ENCODE measurements at regions not wholly inside any gene's neighbourhood (a gene's known extent, or its start where the extent isn't known, plus 50 kb on each side); places are given as distances from the start of the nearest gene placed in this dataset.

DNA sequence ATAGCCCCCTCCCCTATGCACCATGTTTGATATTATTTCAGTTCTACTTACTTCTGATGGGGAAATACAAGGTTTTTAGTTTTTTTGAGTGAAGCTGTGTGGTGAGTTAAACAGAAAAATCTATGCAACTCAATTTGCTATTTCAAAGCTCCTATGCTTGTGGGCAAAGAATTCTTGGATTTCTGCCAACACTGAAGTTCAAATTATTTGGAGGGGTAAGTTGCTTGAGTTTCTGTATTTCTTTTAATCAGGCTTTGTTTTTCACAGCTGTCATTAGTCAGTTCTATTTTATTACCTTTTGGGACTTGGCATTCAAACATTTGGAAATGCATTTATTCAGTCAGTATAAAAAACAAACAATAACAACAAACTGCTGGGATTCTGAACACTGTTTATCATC is 407.5 kb upstream of the MGAT4C start:
- DNase-seq, result no peak
- H3K36me3 Mint-ChIP-seq (ENCODE audit: insufficient read depth, unreplicated experiment), result peaks cover 2% of the 10 kb centered on the region
- H3K27ac Mint-ChIP-seq (ENCODE audit: unreplicated experiment), result no peak overlapping the region
- TF ChIP-seq, protein P1, sequence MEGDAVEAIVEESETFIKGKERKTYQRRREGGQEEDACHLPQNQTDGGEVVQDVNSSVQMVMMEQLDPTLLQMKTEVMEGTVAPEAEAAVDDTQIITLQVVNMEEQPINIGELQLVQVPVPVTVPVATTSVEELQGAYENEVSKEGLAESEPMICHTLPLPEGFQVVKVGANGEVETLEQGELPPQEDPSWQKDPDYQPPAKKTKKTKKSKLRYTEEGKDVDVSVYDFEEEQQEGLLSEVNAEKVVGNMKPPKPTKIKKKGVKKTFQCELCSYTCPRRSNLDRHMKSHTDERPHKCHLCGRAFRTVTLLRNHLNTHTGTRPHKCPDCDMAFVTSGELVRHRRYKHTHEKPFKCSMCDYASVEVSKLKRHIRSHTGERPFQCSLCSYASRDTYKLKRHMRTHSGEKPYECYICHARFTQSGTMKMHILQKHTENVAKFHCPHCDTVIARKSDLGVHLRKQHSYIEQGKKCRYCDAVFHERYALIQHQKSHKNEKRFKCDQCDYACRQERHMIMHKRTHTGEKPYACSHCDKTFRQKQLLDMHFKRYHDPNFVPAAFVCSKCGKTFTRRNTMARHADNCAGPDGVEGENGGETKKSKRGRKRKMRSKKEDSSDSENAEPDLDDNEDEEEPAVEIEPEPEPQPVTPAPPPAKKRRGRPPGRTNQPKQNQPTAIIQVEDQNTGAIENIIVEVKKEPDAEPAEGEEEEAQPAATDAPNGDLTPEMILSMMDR (IDR thresholded peaks at IDR 0.05; ENCODE audit: unreplicated experiment), result no peak
- CTCF ChIA-PET, result interaction anchor here (0.7 kb wide), 1 partner anchor 46 kb away, joined by 3 read pairs; no protein-coding TSS in a partner anchor
- peaks cover 42% of the 10 kb centered on the region for H3K4me1 Mint-ChIP-seq (ENCODE audit: low read depth, unreplicated experiment)
- no peaks in the 10 kb centered on the region for H3K9me3 Mint-ChIP-seq (ENCODE audit: low read depth, unreplicated experiment)
- no TSS peak for BruUV-seq (replicated peaks)
- intact Hi-C loops (cut with micrococcal nuclease; ENCODE audit: unreplicated experiment), result loop anchor here (10.0 kb wide), 1 partner anchor 399 kb away; no protein-coding TSS in a partner anchor
- H3K27me3 Mint-ChIP-seq (ENCODE audit: unreplicated experiment), result no peaks in the 10 kb centered on the region
- no peak overlapping the region for H3K4me3 Mint-ChIP-seq (ENCODE audit: low read depth, unreplicated experiment)

DNA sequence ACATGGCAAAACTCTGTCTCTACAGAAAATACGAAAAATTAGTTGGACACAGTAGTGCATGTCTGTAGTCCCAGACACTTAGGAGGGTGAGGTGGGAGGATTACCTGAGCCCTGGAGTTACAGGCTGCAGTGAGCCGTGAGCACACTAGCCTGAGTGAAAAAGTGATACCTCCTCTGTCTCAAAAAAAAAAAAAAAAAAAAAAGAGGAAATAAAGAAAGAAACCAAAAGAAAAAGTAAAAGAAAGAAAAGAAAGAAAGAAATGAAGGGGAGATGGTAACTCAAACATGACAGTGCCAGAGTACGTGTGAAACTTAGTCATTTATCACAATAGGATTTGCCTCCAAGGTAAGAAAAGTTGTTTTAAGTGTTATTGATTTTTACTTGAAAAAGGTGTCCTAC is 407.0 kb upstream of the MGAT4C start:
- Mint-ChIP-seq H3K36me3 (ENCODE audit: insufficient read depth, unreplicated experiment) (no peaks in the 10 kb centered on the region), H3K4me1 (ENCODE audit: low read depth, unreplicated experiment) (peaks cover 37% of the 10 kb centered on the region), H3K27me3 (ENCODE audit: unreplicated experiment) (no peaks in the 10 kb centered on the region), H3K9me3 (ENCODE audit: low read depth, unreplicated experiment) (no peaks in the 10 kb centered on the region), H3K27ac (ENCODE audit: unreplicated experiment) (no peak overlapping the region), H3K4me3 (ENCODE audit: low read depth, unreplicated experiment) (no peak overlapping the region)
- BruUV-seq (replicated peaks), result no TSS peak
- DNase-seq, result no peak
- CTCF ChIA-PET, result interaction anchor here (0.7 kb wide), 1 partner anchor 46 kb away, joined by 3 read pairs; no protein-coding TSS in a partner anchor
- intact Hi-C loops (cut with micrococcal nuclease; ENCODE audit: unreplicated experiment), result loop anchor here (10.0 kb wide), 1 partner anchor 398 kb away; no protein-coding TSS in a partner anchor
- TF ChIP-seq, protein P1 (IDR thresholded peaks at IDR 0.05; ENCODE audit: unreplicated experiment), result no peak

DNA sequence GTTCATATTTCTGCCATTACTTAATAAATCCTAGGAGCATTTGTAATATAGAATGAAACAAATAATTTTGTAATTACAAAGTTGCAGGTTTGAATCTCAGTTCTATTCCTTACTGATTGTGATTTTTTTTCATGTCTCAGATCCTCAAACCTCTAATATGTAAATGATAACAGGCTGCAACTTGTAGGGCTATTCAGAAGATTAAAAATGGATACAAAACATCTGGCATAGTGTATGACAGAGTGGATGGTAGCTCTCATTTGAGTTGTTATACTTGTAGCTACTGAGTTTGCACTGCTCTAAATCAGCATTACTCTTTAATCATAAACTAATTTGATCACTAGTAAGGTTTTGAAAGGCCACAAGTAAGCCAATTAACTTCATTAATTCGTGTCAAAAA is 406.3 kb upstream of the MGAT4C start:
- H3K4me1 Mint-ChIP-seq (ENCODE audit: low read depth, unreplicated experiment), result peaks cover 32% of the 10 kb centered on the region

DNA sequence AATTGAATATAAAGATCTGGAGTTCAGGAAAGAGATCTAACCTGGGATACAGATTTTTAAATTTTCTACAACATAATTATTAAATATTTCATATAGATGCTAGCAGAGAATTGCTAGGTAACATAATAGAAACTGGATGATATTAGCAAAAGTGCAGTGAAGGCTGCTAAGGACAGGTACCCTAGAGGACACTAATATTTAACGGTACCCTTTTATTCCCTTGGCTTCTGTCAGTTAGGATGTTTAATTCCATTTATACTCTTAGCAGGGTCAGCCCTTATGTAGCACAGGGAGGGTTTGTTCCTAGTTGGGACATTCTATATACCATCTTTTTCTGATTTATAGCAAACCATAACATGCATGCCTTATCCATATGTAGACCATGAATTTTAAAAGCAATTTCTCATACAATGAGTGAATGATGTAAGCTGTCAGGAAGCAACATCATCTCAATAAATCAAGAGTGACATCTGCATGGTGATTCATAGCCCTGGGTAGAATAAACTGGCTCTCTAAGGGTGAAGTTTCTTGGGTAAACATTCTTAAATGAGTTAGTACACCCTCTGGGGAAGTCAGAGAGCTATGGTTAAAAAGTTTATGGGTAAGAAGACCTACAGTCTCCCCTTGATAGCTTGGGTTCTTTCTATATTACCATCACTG is 404.4 kb upstream of the MGAT4C start:
- H3K27ac Mint-ChIP-seq (ENCODE audit: unreplicated experiment), result peak overlapping the region; percentile 33
- peaks cover 32% of the 10 kb centered on the region for H3K4me1 Mint-ChIP-seq (ENCODE audit: low read depth, unreplicated experiment)
- intact Hi-C loops (cut with micrococcal nuclease; ENCODE audit: unreplicated experiment), result loop anchor here (10.0 kb wide), 1 partner anchor 396 kb away; no protein-coding TSS in a partner anchor
- no TSS peak for BruUV-seq (replicated peaks)
- H3K4me3 Mint-ChIP-seq (ENCODE audit: low read depth, unreplicated experiment), result no peak overlapping the region
- H3K36me3 Mint-ChIP-seq (ENCODE audit: insufficient read depth, unreplicated experiment), result no peaks in the 10 kb centered on the region
- CTCF ChIA-PET, result no interaction called here
- TF ChIP-seq, protein P1 (IDR thresholded peaks at IDR 0.05; ENCODE audit: unreplicated experiment), result no peak
- H3K27me3 Mint-ChIP-seq (ENCODE audit: unreplicated experiment), result no peaks in the 10 kb centered on the region
- no peak for DNase-seq
- no peaks in the 10 kb centered on the region for H3K9me3 Mint-ChIP-seq (ENCODE audit: low read depth, unreplicated experiment)

More for the DNA sequence above, 406.3 kb upstream of the MGAT4C start:
- Mint-ChIP-seq H3K36me3 (ENCODE audit: insufficient read depth, unreplicated experiment) (no peaks in the 10 kb centered on the region), H3K27ac (ENCODE audit: unreplicated experiment) (no peak overlapping the region), H3K27me3 (ENCODE audit: unreplicated experiment) (no peaks in the 10 kb centered on the region), H3K4me3 (ENCODE audit: low read depth, unreplicated experiment) (no peak overlapping the region), H3K9me3 (ENCODE audit: low read depth, unreplicated experiment) (no peaks in the 10 kb centered on the region)
- CTCF ChIA-PET, result no interaction called here
- no TSS peak for BruUV-seq (replicated peaks)
- intact Hi-C loops (cut with micrococcal nuclease; ENCODE audit: unreplicated experiment), result loop anchor here (10.0 kb wide), 1 partner anchor 398 kb away; no protein-coding TSS in a partner anchor
- no peak for DNase-seq
- TF ChIP-seq, protein P1 (IDR thresholded peaks at IDR 0.05; ENCODE audit: unreplicated experiment), result no peak
